Glutamatergic neuron (in vitro differentiated cells): ENCODE measurements at regions not wholly inside any gene's neighbourhood (a gene's known extent, or its start where the extent isn't known, plus 50 kb on each side); places are given as distances from the start of the nearest gene placed in this dataset.

ENCODE experiments used
- DNase-seq: peaks from one replicate; pipeline ENCODE4 v3.0.0; 2022
- H3K27ac Mint-ChIP-seq: one replicate; pipeline ENCODE4 v1.8.0; 2020; ENCODE audit warnings: mild to moderate bottlenecking, mixed read lengths, inconsistent platforms; ENCODE audit not compliant: unreplicated experiment
- H3K27me3 Mint-ChIP-seq: one replicate; pipeline ENCODE4 v1.8.0; 2020; ENCODE audit warnings: mild to moderate bottlenecking, moderate library complexity, mixed read lengths, inconsistent platforms; ENCODE audit not compliant: unreplicated experiment
- H3K36me3 Mint-ChIP-seq: one replicate; pipeline ENCODE4 v1.8.0; 2020; ENCODE audit warnings: mild to moderate bottlenecking, mixed read lengths, inconsistent platforms; ENCODE audit not compliant: unreplicated experiment
- H3K4me1 Mint-ChIP-seq: one replicate; pipeline ENCODE4 v1.8.0; 2020; ENCODE audit warnings: mild to moderate bottlenecking, low read depth, mixed read lengths, inconsistent platforms; ENCODE audit not compliant: unreplicated experiment
- H3K4me3 Mint-ChIP-seq: one replicate; pipeline ENCODE4 v1.8.0; 2020; ENCODE audit warnings: mild to moderate bottlenecking, mixed read lengths, inconsistent platforms; ENCODE audit not compliant: unreplicated experiment
- H3K9me3 Mint-ChIP-seq: one replicate; pipeline ENCODE4 v1.8.0; 2020; ENCODE audit warnings: mild to moderate bottlenecking, moderate library complexity, mixed read lengths, inconsistent platforms; ENCODE audit not compliant: unreplicated experiment
- TF ChIP-seq, protein P1 (sequence below): fragments of 200-600 bp; sonication (generic); IDR thresholded peaks from one replicate; pipeline ENCODE4 v1.5.0; 2021; ENCODE audit not compliant: partially characterized antibody, unreplicated experiment

DNA sequence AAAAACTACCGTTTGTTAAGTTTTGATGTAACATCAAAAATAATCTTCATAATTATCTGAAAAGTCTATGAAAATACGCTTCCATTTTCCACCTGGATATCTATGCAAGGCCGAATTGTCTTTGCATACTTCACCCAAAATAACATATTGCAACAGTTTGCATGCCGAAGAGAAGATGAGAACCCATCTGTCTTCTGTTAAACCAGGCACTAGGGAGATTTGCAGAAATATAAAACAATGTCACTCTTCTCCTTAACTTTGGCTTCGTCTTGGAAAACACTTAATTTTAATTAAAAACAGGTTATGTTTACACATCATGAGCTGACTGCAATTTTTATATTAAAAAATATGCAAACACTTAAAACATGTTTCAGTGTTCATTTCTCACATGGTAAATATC is 1325.8 kb downstream of the TBC1D22A start:
- peaks cover 6% of the 10 kb centered on the region for H3K27me3 Mint-ChIP-seq
- H3K27ac Mint-ChIP-seq: no peak overlapping the region
- H3K36me3 Mint-ChIP-seq: peaks cover 5% of the 10 kb centered on the region
- peaks cover 8% of the 10 kb centered on the region for H3K9me3 Mint-ChIP-seq
- H3K4me1 Mint-ChIP-seq: no peaks in the 10 kb centered on the region
- H3K4me3 Mint-ChIP-seq: no peak overlapping the region
- TF ChIP-seq, protein P1, sequence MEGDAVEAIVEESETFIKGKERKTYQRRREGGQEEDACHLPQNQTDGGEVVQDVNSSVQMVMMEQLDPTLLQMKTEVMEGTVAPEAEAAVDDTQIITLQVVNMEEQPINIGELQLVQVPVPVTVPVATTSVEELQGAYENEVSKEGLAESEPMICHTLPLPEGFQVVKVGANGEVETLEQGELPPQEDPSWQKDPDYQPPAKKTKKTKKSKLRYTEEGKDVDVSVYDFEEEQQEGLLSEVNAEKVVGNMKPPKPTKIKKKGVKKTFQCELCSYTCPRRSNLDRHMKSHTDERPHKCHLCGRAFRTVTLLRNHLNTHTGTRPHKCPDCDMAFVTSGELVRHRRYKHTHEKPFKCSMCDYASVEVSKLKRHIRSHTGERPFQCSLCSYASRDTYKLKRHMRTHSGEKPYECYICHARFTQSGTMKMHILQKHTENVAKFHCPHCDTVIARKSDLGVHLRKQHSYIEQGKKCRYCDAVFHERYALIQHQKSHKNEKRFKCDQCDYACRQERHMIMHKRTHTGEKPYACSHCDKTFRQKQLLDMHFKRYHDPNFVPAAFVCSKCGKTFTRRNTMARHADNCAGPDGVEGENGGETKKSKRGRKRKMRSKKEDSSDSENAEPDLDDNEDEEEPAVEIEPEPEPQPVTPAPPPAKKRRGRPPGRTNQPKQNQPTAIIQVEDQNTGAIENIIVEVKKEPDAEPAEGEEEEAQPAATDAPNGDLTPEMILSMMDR: no peak
- no peak for DNase-seq

DNA sequence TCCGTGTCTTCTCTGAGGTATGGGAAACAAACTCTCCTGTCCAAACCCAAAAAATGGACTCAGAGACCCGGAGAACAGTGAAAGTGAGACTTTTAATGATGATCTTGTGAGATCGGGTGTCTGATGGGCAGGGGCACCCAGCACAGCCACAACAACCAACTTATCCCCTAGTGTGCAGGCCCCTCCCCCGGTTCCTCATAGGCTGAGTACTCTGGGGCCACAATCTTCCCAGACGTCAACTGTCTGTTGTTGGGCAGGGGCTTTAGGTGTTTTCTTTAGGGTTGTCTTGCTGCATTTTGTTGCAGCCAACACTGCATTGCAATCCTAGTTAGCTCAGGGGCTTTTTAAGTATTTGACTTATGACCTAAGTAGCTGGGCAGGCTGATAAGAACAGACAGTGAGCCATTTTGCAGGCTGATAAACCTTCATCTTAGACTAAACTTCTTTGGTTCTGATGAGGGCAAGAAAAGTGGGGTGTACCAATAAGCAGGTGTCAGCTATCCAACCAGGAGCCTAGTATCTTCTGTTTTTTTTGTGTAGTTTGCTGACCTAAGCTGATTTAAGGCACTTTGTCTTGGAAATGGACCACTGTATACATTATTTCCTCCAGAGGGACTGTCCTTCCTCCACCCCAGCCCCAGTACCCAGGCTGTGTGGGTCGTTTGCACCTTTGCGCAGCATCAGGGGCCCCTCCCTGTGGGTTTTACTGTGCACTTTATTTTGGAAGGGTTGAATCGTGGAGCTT is 1323.6 kb downstream of the TBC1D22A start:
- Mint-ChIP-seq H3K36me3 (peaks cover 5% of the 10 kb centered on the region), H3K27me3 (peaks cover 6% of the 10 kb centered on the region), H3K4me1 (no peaks in the 10 kb centered on the region), H3K27ac (no peak overlapping the region), H3K9me3 (peaks cover 10% of the 10 kb centered on the region), H3K4me3 (no peak overlapping the region)
- DNase-seq: no peak
- TF ChIP-seq, protein P1: no peak

- H3K4me3 Mint-ChIP-seq: no peak overlapping the region
- no peak for DNase-seq
- peaks cover under 1% of the 10 kb centered on the region for H3K27me3 Mint-ChIP-seq
- H3K36me3 Mint-ChIP-seq: peaks cover 5% of the 10 kb centered on the region
- no peaks in the 10 kb centered on the region for H3K4me1 Mint-ChIP-seq
- TF ChIP-seq, protein P1: no peak
- H3K27ac Mint-ChIP-seq: no peak overlapping the region
- H3K9me3 Mint-ChIP-seq: peaks cover 12% of the 10 kb centered on the region
Observed at GRCh38 chr22:48084729-48085050, 1322.2 kb downstream of the TBC1D22A start.

GRCh38 chr22:48084041-48084728 is 1321.7 kb downstream of the TBC1D22A start:
- Mint-ChIP-seq H3K9me3 (peaks cover 12% of the 10 kb centered on the region), H3K4me3 (no peak overlapping the region), H3K36me3 (peaks cover 5% of the 10 kb centered on the region), H3K27me3 (no peaks in the 10 kb centered on the region), H3K27ac (no peak overlapping the region), H3K4me1 (no peaks in the 10 kb centered on the region)
- TF ChIP-seq, protein P1: no peak
- no peak for DNase-seq

DNA sequence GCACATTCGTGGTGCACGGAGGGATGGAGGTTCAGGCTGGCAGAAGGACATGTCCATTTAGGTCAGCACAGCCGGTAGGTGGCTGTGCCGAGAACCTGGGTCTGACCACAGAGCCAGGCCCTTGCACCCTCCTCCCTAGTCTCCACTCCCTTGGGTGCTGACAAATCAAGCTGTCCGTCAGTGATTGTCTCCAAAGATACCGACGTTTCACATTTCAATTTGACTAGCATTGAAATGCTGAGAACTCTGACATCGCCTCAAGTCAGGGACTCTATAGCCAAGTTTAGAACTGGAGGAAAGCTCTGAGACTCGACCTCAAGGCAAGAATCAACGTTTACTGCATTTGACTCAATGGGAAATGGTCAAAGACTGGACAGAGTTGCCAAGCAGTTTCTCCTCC is 1321.1 kb downstream of the TBC1D22A start:
- Mint-ChIP-seq H3K9me3 (peaks cover 13% of the 10 kb centered on the region), H3K27me3 (no peaks in the 10 kb centered on the region), H3K27ac (no peak overlapping the region), H3K4me3 (no peak overlapping the region), H3K36me3 (peaks cover 5% of the 10 kb centered on the region), H3K4me1 (no peaks in the 10 kb centered on the region)
- no peak for DNase-seq
- TF ChIP-seq, protein P1: no peak
